Esophagus muscularis mucosa (tissue), 4 donors: ENCODE measurements at regions not wholly inside any gene's neighbourhood (a gene's known extent, or its start where the extent isn't known, plus 50 kb on each side); places are given as distances from the start of the nearest gene placed in this dataset.

Experiments
- DNase-seq: peaks from one replicate; pipeline ENCODE4 v3.0.0-alpha.2; 2017; ENCODE audit errors: extremely low spot score
- H3K27ac ChIP-seq, 4 donors: fragments of 200-600 bp; sonication (generic); replicated peaks in 1 of 4; 1 replicate in 3 of 4; 2 replicates in 1 of 4; pipeline ENCODE4 v1.5.1; 2016 to 2019; ENCODE audit warnings: mild to moderate bottlenecking in 1 of 4
- H3K27me3 ChIP-seq, 4 donors: fragments of 200-600 bp; sonication (generic); one replicate each; pipeline versions ENCODE4 v1.5.1 to v1.6.0; 2016 to 2019
- H3K36me3 ChIP-seq, 4 donors: fragments of 200-600 bp; sonication (generic); one replicate each; pipeline ENCODE4 v1.5.1; 2016 to 2019
- H3K4me1 ChIP-seq, 4 donors: fragments of 200-600 bp; sonication (generic); one replicate each; pipeline ENCODE4 v1.5.1; 2016 to 2019
- H3K4me3 ChIP-seq, 4 donors: fragments of 200-600 bp; sonication (generic); 1 replicate in 2 of 4; 2 replicates in 2 of 4; pipeline ENCODE4 v1.5.1; 2016 to 2019; ENCODE audit warnings: mild to moderate bottlenecking in 4 of 4, moderate library complexity in 1 of 4
- H3K9me3 ChIP-seq, 4 donors: fragments of 200-600 bp; sonication (generic); 1 replicate in 3 of 4; 2 replicates in 1 of 4; pipeline ENCODE4 v1.5.1; 2016 to 2019
- EP300 ChIP-seq: sonication (generic); formaldehyde crosslinking; IDR thresholded peaks from one replicate; pipeline ENCODE4 v1.6.1; 2017; ENCODE audit warnings: antibody characterized with exemption
- POLR2A ChIP-seq: fragments of 450-650 bp; IDR thresholded peaks from one replicate; pipeline ENCODE4 v1.6.1; 2017; ENCODE audit warnings: antibody characterized with exemption, moderate library complexity, mild to moderate bottlenecking, low read depth
- POLR2AphosphoS5 ChIP-seq, 2 donors: sonication (generic); formaldehyde crosslinking; IDR thresholded peaks; one replicate each; pipeline ENCODE4 v1.6.1; 2017; ENCODE audit warnings: antibody characterized with exemption in 2 of 2
- WGBS: methylation state at CpG from one replicate; pipeline ENCODE4 v1.1.5; 2018; 5-methylcytosine and 5-hydroxymethylcytosine counted together
- intact Hi-C: fragments of 100-400 bp; cut with DNase I; formaldehyde crosslinking; loops from one replicate; pipeline ENCODE4 v1.15.1; 2023
- TF ChIP-seq, protein P1 (sequence below), 3 experiments: fragments of 200-600 bp in 2 of 3; fragments of 450-650 bp in 1 of 3; sonication (generic) in 2 of 3; IDR thresholded peaks; one replicate each; pipeline ENCODE4 v1.5.1; 2017 to 2019; ENCODE audit warnings: antibody characterized with exemption in 3 of 3, mild to moderate bottlenecking in 2 of 3, moderate library complexity in 1 of 3

DNA sequence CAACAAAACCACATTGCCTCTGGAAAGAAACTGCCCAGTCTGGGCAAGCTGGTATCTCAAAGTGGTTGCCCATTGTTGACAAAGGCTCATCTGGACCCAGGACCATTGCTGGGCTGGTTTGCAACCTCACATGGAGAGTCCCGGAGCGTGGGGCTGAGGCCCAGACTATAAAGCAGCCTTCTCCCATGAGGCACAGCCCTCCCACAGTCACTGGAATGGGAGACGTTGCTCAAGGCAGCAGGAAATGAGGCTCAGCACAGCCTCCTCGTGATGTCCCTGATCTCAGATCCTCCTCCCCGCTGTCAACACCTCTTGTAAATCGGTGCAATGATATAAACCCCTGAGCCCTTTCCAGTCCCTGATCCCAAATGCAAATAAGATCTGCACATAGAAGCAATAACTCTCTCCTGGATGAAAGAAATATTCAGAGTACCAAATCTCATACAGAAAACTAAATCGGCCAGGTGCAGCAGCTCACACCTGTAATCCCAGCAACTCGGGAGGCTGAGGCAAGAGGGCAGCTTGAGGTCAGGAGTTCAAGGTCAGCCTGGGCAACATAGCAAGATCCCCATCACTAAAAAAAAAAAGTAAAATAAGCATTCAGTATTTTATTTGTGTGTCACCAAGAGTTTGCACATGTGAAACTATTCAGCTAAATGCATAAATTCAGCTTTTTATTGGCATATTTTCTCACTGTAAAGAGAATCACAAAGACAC, 103.0 kb upstream of the RREB1 start:
- TF ChIP-seq POLR2A (no peak), EP300 (no peak), POLR2AphosphoS5 (IDR thresholded peaks at IDR 0.05) (no peak)
- TF ChIP-seq, protein P1, sequence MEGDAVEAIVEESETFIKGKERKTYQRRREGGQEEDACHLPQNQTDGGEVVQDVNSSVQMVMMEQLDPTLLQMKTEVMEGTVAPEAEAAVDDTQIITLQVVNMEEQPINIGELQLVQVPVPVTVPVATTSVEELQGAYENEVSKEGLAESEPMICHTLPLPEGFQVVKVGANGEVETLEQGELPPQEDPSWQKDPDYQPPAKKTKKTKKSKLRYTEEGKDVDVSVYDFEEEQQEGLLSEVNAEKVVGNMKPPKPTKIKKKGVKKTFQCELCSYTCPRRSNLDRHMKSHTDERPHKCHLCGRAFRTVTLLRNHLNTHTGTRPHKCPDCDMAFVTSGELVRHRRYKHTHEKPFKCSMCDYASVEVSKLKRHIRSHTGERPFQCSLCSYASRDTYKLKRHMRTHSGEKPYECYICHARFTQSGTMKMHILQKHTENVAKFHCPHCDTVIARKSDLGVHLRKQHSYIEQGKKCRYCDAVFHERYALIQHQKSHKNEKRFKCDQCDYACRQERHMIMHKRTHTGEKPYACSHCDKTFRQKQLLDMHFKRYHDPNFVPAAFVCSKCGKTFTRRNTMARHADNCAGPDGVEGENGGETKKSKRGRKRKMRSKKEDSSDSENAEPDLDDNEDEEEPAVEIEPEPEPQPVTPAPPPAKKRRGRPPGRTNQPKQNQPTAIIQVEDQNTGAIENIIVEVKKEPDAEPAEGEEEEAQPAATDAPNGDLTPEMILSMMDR (IDR thresholded peaks at IDR 0.05), result no peak
- Histone ChIP-seq H3K4me3 (no peak overlapping the region), H3K36me3 (no peaks in the 10 kb centered on the region), H3K9me3 (no peaks in the 10 kb centered on the region), H3K4me1 (no peaks in the 10 kb centered on the region), H3K27me3 (no peaks in the 10 kb centered on the region), H3K27ac (no peak overlapping the region)
- DNase-seq, result no peak
- intact Hi-C loops, result no loop called here
- 89% methylated on average over 4 of the region's 8 CpGs for WGBS

DNA sequence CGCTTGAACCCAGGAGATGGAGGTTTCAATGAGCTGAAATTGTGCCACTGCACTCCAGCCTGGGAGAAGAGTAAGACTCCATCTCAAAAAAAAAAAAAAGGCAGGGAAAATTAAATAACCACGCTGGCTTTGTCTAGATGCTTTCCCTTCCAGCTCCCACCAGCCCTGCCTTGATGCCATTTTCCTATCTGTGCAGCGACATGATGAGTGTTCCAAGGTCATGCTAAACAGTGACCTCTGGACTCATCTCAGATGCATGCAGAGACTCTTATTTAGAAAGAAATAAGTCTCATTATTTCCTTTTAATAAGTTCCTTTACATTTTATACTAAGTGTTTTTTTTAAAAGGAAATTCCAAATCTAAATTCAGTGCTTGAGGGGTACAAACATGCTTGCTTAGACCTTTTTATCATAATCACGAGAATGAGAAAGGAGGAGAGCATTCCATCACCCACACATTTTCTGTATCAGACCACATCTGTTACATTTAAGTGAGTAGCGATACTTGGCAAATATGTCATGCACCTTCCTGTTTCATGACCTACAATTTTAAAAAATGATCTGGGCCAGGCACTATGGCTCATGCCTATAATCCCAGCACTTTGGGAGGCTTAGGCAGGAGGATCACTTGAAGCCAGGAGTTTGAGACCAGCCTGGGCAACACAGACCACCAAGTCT, 101.1 kb upstream of the RREB1 start:
- TF ChIP-seq POLR2A (no peak), POLR2AphosphoS5 (IDR thresholded peaks at IDR 0.05) (no peak), EP300 (no peak)
- TF ChIP-seq, protein P1 (IDR thresholded peaks at IDR 0.05), result no peak
- Histone ChIP-seq H3K4me1 (no peaks in the 10 kb centered on the region), H3K9me3 (no peaks in the 10 kb centered on the region), H3K4me3 (no peak overlapping the region), H3K27me3 (no peaks in the 10 kb centered on the region), H3K27ac (no peak overlapping the region), H3K36me3 (no peaks in the 10 kb centered on the region)
- DNase-seq, result no peak
- 82% methylated on average over 5 of the region's 5 CpGs for WGBS
- intact Hi-C loops, result no loop called here

DNA sequence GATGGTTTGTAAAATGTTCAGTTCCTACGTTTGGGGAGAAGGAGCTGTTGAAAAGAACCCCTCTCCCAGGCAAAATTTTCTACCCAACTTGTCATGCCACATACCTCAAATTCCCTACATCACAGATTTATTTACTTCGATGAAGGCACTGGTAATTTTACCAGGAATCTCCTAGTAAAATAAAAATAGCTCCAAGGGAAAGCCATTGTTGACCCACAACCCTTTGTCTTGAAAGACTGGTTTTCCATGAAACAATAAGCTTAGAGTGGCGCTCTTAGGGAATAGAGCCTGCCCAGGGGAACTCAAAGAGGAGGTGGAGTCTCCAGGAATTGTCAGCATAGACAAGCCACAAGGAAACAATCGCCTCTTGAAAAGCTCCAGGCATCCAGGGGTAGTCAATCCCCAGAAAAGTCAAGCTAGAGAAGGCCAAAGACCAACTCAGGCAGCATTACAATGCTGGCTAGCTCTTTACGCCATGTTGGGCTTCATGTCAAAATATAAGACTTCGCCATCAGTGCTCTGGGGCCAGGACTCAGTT, 99.2 kb upstream of the RREB1 start:
- DNase-seq, result no peak
- TF ChIP-seq POLR2A, result no peak
- no peak for TF ChIP-seq POLR2AphosphoS5 (IDR thresholded peaks at IDR 0.05)
- TF ChIP-seq, protein P1 (IDR thresholded peaks at IDR 0.05), result no peak
- TF ChIP-seq EP300, result no peak
- Histone ChIP-seq H3K4me1 (no peaks in the 10 kb centered on the region), H3K9me3 (no peaks in the 10 kb centered on the region), H3K36me3 (no peaks in the 10 kb centered on the region), H3K4me3 (no peak overlapping the region), H3K27me3 (no peaks in the 10 kb centered on the region), H3K27ac (no peak overlapping the region)
- intact Hi-C loops, result no loop called here
- WGBS, result 74% methylated on average over 6 of the region's 6 CpGs

DNA sequence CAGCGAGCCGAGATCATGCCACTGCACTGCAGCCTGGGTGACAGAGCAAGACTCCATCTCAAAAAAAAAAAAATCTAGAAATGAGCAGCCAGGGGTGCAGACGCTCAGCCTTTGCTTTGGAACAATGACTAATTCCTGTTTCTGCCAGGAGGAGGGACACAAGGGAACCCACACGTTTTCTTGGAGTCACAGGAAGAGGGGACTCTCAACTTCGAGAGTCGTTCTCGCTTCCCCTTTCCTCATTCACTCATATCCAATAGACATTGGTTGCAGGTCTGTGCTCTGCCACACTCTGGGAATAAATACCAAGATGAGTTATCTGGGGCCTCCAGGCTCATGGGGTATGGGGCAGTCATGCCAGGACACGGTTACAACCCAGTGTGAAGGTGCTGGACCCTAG, 91.5 kb upstream of the RREB1 start:
- no peak for DNase-seq
- no peaks in the 10 kb centered on the region for H3K4me1 ChIP-seq
- no peak overlapping the region for H3K27ac ChIP-seq
- no peaks in the 10 kb centered on the region for H3K27me3 ChIP-seq
- TF ChIP-seq, protein P1 (IDR thresholded peaks at IDR 0.05), result no peak
- no peak for TF ChIP-seq EP300
- no peak for TF ChIP-seq POLR2AphosphoS5 (IDR thresholded peaks at IDR 0.05)
- TF ChIP-seq POLR2A, result no peak
- 66% methylated on average over 8 of the region's 8 CpGs for WGBS
- H3K4me3 ChIP-seq, result no peak overlapping the region
- no peaks in the 10 kb centered on the region for H3K9me3 ChIP-seq
- H3K36me3 ChIP-seq, result no peaks in the 10 kb centered on the region
- intact Hi-C loops, result no loop called here
